GM12878 (cell line): ENCODE measurements at regions not wholly inside any gene's neighbourhood (a gene's known extent, or its start where the extent isn't known, plus 50 kb on each side); places are given as distances from the start of the nearest gene placed in this dataset.

Experiments
- CBX3 ChIP-seq: fragments of 200-600 bp; sonication (generic); IDR thresholded peaks from 2 replicates; pipeline ENCODE4 v1.6.1; 2016; ENCODE audit warnings: low read depth, borderline replicate concordance
- CREB1 ChIP-seq: IDR thresholded peaks from 2 replicates; pipeline ENCODE4 v1.6.1; 2012; ENCODE audit warnings: low read depth, mild to moderate bottlenecking, inconsistent platforms
- EZH2 ChIP-seq: IDR thresholded peaks from 2 replicates; pipeline ENCODE4 v1.6.1; 2012; ENCODE audit warnings: low read depth, mild to moderate bottlenecking, control low read depth, inconsistent platforms, low read length, borderline replicate concordance; ENCODE audit not compliant: control insufficient read depth
- TF ChIP-seq, protein P1 (sequence below): IDR thresholded peaks from 2 replicates; pipeline ENCODE4 v1.6.1; 2011; ENCODE audit warnings: mild to moderate bottlenecking, low read depth, low read length, moderate library complexity; ENCODE audit not compliant: insufficient replicate concordance
- TF ChIP-seq, protein P2 (sequence below), 3 experiments: IDR thresholded peaks in 2 of 3; conservative IDR thresholded peaks in 1 of 3; 2 replicates each; pipeline ENCODE4 v1.5.1; 2011; ENCODE audit warnings: low read depth in 3 of 3, low read length in 3 of 3, mild to moderate bottlenecking in 3 of 3, control low read depth in 2 of 3, moderate library complexity in 2 of 3, inconsistent platforms in 1 of 3, mixed read lengths in 1 of 3; ENCODE audit not compliant: control insufficient read depth in 2 of 3, insufficient read depth in 1 of 3; ENCODE audit errors: extremely low read depth in 1 of 3
- TF ChIP-seq, protein P3 (sequence below): IDR thresholded peaks from 2 replicates; pipeline ENCODE4 v1.6.1; 2012; ENCODE audit warnings: low read depth, low read length, improper control_type of control experiment
- TF ChIP-seq, protein P4 (sequence below): fragments of 450-650 bp; IDR thresholded peaks from 2 replicates; pipeline ENCODE4 v1.6.1; 2017; ENCODE audit warnings: borderline replicate concordance

DNA sequence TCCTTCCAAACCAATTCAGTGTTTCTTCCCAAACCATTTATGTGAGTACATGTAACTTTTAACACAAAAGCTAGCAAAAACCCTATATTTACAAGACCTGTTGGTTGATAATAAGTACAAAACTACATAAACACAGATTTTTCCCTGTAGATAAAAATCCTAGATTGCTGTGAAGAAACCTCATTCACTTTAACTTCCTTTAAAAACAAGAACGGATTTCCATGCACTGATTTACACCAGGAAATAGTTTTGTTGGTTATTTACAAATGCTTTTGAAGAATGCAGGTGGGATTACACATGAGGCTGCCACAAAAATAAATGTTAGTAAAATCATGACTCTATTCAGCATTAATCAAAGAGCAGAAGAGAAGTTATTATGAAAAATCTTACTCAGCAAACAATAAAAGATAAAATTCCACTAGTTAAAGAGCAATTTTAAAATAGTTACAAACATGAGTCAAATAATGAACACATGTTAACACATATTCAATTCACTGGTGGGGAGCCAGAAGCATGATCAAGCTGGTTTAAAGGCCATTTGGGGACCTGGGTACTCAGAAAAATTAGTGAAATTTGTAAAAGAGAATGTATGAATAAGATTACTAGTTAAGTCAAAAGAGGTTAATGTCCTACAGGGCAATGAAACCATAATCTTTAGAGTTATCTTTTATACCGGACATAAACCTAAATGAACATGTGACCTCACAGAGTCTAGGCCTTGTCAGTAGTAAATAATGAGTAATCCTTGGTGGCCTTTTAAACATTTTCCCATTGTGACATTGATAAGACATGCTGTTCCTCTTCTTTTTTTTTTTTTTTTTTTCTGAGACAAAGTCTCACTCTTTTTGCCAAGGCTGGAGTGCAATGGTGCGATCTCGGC is 79.9 kb downstream of the PHLDA1 start:
- TF ChIP-seq CBX3, result no peak
- TF ChIP-seq, protein P1, sequence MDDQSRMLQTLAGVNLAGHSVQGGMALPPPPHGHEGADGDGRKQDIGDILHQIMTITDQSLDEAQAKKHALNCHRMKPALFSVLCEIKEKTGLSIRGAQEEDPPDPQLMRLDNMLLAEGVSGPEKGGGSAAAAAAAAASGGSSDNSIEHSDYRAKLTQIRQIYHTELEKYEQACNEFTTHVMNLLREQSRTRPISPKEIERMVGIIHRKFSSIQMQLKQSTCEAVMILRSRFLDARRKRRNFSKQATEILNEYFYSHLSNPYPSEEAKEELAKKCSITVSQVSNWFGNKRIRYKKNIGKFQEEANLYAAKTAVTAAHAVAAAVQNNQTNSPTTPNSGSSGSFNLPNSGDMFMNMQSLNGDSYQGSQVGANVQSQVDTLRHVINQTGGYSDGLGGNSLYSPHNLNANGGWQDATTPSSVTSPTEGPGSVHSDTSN, result no peak
- TF ChIP-seq, protein P2, sequence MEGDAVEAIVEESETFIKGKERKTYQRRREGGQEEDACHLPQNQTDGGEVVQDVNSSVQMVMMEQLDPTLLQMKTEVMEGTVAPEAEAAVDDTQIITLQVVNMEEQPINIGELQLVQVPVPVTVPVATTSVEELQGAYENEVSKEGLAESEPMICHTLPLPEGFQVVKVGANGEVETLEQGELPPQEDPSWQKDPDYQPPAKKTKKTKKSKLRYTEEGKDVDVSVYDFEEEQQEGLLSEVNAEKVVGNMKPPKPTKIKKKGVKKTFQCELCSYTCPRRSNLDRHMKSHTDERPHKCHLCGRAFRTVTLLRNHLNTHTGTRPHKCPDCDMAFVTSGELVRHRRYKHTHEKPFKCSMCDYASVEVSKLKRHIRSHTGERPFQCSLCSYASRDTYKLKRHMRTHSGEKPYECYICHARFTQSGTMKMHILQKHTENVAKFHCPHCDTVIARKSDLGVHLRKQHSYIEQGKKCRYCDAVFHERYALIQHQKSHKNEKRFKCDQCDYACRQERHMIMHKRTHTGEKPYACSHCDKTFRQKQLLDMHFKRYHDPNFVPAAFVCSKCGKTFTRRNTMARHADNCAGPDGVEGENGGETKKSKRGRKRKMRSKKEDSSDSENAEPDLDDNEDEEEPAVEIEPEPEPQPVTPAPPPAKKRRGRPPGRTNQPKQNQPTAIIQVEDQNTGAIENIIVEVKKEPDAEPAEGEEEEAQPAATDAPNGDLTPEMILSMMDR (IDR thresholded peaks at IDR 0.05 in 2 of 3, conservative IDR thresholded peaks at IDR 0.05 in 1 of 3; ENCODE audit: control insufficient read depth in 2 of 3, extremely low read depth in 1 of 3, insufficient read depth in 1 of 3, low read depth in 3 of 3, low read length in 3 of 3), result no peak
- TF ChIP-seq, protein P3, sequence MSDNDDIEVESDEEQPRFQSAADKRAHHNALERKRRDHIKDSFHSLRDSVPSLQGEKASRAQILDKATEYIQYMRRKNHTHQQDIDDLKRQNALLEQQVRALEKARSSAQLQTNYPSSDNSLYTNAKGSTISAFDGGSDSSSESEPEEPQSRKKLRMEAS, result no peak
- TF ChIP-seq, protein P4, sequence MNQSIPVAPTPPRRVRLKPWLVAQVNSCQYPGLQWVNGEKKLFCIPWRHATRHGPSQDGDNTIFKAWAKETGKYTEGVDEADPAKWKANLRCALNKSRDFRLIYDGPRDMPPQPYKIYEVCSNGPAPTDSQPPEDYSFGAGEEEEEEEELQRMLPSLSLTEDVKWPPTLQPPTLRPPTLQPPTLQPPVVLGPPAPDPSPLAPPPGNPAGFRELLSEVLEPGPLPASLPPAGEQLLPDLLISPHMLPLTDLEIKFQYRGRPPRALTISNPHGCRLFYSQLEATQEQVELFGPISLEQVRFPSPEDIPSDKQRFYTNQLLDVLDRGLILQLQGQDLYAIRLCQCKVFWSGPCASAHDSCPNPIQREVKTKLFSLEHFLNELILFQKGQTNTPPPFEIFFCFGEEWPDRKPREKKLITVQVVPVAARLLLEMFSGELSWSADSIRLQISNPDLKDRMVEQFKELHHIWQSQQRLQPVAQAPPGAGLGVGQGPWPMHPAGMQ, result no peak
- TF ChIP-seq EZH2, result no peak
- no peak for TF ChIP-seq CREB1
